ENCODE measurements at regions not wholly inside any gene's neighbourhood (a gene's known extent, or its start where the extent isn't known, plus 50 kb on each side); places are given as distances from the start of the nearest gene placed in this dataset.

DNA sequence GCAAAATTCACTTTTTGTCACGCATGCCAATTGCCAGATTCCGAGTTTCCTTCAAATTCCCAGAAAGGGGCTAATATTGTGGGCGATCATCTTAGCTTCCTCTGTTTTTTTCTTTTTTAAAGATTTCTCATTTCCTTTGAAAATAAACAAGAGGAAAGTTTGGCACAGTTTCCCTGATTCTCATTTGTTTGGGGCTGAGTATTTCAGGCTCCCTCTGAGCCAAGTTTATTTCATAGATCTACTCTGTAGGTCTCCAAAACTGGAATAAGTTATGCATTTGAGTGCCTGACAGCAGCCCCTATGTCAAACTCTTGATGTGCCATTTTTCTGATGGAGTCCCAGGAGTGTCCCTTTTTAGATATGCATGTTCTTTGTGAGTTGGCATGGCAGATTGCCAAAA lies 1297.2 kb upstream of the WWC1 start:
- ATAC-seq (ENCODE audit: low read depth) (no peak), DNase-seq (no peak)
- H3K27me3 Mint-ChIP-seq, result no peaks in the 10 kb centered on the region
- no peaks in the 10 kb centered on the region for H3K4me1 Mint-ChIP-seq
- no peaks in the 10 kb centered on the region for H3K36me3 Mint-ChIP-seq
- POLR2A ChIA-PET, result no interaction called here
- no peak overlapping the region for H3K27ac Mint-ChIP-seq
- no peak overlapping the region for H3K4me3 Mint-ChIP-seq
- H3K9me3 Mint-ChIP-seq, result peaks cover 6% of the 10 kb centered on the region

DNA sequence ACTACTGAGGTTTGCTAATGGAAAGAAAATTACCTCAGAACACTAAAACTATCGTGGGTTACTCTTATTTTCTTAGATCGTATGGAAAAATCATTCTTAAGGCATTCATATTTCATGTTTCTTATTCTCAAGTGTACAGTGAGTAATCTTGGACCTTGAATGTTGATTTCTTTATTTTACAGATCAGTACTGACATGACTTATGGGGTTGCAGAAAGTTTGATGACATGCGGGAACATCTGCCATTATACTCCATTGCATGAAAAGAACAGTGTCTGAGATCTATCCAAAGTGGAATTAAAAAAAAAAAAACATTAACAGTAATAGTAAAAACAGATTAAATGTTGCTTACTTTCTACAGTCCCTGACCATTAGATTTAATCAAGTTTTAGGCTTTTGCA lies 1290.2 kb upstream of the WWC1 start:
- Mint-ChIP-seq H3K27me3 (no peaks in the 10 kb centered on the region), H3K27ac (no peak overlapping the region), H3K36me3 (no peaks in the 10 kb centered on the region), H3K9me3 (peaks cover 6% of the 10 kb centered on the region), H3K4me1 (no peaks in the 10 kb centered on the region), H3K4me3 (no peak overlapping the region)
- ATAC-seq (ENCODE audit: low read depth), result no peak
- no peak for DNase-seq
- POLR2A ChIA-PET, result no interaction called here

DNA sequence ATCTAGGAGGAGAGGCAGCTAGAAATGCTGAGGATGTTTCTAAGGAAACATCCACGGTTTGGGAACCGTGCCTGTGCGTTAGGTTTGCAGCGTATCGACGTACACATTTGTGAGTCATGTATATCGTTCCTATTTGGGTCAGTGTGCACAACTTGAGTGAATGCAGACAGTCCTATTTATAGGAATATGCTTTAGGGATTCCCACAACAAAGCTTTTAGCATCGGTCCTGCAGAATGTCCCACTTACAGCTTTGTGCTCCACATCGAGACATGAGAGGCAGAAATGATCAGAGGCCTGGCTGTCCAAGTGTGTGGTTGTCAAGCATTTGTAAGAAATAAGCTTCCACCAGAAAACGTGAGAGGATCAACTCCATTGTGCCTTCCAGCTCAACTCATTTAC lies 1282.7 kb upstream of the WWC1 start:
- ATAC-seq (ENCODE audit: low read depth) (no peak), DNase-seq (no peak)
- Mint-ChIP-seq H3K4me1 (no peaks in the 10 kb centered on the region), H3K9me3 (no peaks in the 10 kb centered on the region), H3K36me3 (no peaks in the 10 kb centered on the region), H3K27ac (no peak overlapping the region), H3K27me3 (no peaks in the 10 kb centered on the region), H3K4me3 (no peak overlapping the region)
- POLR2A ChIA-PET, result no interaction called here

DNA sequence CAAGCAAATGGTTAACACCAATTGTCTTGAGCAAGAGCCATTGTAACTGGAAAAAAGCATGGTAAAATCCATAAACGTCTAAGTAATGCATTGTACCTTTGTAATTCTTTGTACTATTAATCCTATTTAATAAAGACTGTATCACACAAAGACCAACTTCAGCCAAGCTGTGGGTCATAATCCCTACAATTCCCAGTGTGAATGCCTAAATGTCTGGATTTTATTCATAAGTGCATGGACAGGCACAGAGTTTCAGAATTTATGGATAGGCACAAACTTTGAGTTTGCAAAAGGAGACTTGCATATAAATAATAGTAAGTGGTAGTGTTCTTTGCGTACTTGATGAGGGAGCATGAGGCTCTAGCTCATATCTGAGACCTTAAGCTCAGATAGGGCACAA lies 1280.2 kb upstream of the WWC1 start:
- no peak overlapping the region for H3K27ac Mint-ChIP-seq

DNA sequence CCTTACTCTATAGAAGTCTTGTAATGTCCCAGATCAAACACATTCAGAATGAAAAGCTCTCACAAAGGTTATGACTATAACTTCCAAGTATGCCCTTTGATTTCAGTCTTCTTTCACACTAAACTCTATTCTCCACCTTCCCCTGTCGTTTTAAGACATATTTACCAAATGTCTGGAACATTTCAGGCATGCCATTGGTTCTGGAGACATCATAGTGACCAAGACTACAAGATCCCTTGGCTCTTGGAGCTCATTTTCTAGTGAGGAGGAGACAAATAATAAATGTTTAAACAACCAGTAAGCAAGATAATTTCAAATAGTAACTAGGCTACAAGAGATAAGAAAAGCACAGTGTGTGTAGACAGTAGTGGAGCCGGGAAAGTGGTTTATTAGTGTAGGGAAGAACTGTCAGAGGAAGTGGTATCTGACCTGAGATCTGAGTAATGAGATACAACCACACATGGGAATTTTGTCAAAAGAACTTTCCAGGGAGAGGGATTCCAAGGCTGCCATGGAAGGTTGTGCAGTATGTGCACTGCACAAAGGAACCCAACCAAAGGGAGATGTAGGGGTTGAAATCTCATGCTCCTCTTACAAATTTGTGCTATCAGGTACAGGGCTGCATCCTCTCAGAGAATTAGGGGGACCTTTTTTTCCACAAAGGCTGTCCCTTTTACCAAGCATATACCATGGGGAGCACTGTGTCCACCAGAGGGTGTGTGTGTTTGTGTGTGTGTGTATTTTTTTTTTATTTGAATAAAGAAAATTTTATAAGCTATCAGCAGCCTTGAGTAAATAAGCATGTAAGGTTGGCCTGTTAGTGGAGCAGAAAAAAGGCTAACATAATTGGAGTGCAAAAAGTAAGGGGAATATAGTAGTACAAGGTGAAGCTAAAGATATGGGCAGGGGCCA lies 1279.1 kb upstream of the WWC1 start:
- ATAC-seq (ENCODE audit: low read depth) (no peak), DNase-seq (no peak)
- Mint-ChIP-seq H3K4me1 (no peaks in the 10 kb centered on the region), H3K27me3 (no peaks in the 10 kb centered on the region), H3K4me3 (no peak overlapping the region), H3K9me3 (no peaks in the 10 kb centered on the region), H3K27ac (no peak overlapping the region), H3K36me3 (no peaks in the 10 kb centered on the region)
- POLR2A ChIA-PET, result no interaction called here

More for the DNA sequence above, 1280.2 kb upstream of the WWC1 start:
- POLR2A ChIA-PET, result no interaction called here
- no peak for DNase-seq
- Mint-ChIP-seq H3K36me3 (no peaks in the 10 kb centered on the region), H3K9me3 (no peaks in the 10 kb centered on the region), H3K27me3 (no peaks in the 10 kb centered on the region), H3K4me3 (no peak overlapping the region), H3K4me1 (no peaks in the 10 kb centered on the region)
- no peak for ATAC-seq (ENCODE audit: low read depth)

DNA sequence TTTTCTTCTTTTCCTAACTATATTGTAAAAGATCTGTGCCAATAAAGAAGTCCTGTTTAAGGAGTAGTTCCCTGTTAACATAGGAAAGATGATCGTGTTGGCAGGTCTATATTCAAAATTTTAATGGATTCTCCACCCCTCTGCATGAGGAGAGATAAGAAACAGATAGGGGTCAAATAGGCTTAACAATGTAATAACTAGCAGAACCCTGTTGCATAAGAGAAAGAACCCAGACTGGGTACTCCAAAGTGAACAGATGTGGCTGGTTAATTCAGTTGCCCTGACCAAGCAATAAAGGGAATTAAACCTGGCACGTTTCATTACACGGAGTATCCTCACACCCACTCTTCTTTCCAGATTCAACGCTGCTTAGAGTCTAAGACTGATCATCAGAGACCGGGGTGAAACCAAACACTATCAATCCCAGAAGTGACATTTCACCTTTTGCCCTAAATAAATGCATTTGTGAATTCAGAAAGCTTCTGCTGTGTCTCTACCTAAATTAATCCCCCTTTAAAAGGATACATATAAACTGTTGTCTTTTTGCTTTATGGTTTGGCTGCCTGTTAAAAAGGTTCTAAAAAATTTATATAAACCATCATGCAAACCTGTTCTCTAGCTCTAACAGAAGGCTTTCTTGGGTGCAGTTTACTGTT lies 1276.9 kb upstream of the WWC1 start:
- Mint-ChIP-seq H3K36me3 (no peaks in the 10 kb centered on the region), H3K27me3 (no peaks in the 10 kb centered on the region), H3K9me3 (no peaks in the 10 kb centered on the region), H3K27ac (no peak overlapping the region), H3K4me3 (no peak overlapping the region), H3K4me1 (no peaks in the 10 kb centered on the region)
- DNase-seq (no peak), ATAC-seq (ENCODE audit: low read depth) (no peak)
- POLR2A ChIA-PET, result no interaction called here

DNA sequence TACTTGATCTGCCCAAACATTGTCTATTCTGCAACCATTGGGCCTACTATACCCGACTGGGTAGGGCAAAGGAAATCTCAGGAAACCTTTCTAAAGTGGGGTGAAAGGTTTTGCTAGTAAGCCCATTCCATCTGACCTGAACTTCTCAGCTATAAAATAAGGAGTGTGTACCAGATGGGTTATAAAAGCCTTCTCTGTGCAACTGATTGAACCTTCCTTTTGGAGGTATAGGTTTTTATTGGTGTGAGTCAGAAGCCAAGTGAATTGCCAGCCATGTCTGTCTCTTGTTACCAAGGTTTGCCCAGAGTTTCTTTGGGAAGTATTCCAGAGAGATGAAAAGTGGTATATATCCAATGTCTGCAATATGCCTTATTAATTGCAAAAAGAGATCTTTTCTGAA lies 1271.0 kb upstream of the WWC1 start:
- DNase-seq, result no peak
- H3K4me3 Mint-ChIP-seq, result no peak overlapping the region
- no peaks in the 10 kb centered on the region for H3K36me3 Mint-ChIP-seq
- H3K9me3 Mint-ChIP-seq, result no peaks in the 10 kb centered on the region
- no peaks in the 10 kb centered on the region for H3K4me1 Mint-ChIP-seq
- POLR2A ChIA-PET, result no interaction called here
- H3K27me3 Mint-ChIP-seq, result no peaks in the 10 kb centered on the region
- no peak overlapping the region for H3K27ac Mint-ChIP-seq
- ATAC-seq (ENCODE audit: low read depth), result no peak

DNA sequence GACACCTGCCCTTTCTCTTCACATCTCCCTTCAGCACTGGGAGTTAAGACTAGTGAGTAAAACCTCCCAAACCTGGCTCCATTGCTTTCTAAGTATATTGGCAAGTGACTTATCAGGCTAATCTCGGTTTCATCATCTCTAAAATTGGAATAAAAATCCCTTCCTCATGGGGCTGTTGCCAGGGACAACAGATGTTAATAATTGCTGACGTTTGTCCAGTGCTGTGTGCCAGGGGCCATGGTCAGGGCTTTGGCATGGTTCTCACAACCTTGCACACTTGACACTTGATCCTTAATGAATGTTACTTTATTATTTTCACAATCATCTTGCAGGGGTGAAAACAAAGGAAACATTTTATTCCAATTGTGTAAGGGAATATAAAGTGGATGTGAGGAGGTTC lies 1262.0 kb upstream of the WWC1 start:
- ATAC-seq (ENCODE audit: low read depth), result no peak
- H3K4me1 Mint-ChIP-seq, result no peaks in the 10 kb centered on the region

DNA sequence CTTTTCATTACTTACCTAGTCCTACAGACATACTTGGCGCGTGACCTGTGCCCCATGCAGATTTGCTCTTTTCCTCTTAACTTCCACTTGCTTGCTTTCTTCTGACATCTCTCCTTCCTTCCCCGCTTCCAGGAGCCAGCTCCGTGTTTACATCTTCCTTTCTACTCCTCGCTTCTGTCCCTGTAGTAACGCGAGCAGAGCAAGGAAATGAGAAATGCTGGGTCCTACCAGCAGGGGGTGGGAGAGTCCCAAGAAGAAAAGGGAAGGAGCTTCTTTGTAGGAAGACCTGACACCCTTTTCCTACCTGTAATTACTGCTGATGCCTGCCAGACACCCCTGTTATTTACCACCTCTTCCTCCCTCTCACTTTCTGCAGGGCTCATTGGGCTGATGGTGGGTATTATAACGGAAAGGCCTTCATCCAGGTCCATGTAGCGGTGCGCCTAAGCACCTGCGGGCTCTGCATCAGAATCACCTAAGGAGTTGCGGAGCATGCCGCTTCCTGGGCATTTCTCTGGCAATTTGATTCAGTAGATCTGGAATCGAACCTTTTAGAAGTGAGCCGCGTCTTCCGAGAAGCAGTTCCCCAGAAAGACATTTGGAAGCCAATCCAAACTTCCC lies 1260.8 kb upstream of the WWC1 start:
- DNase-seq, result no peak
- no peak for ATAC-seq (ENCODE audit: low read depth)
- H3K36me3 Mint-ChIP-seq, result no peaks in the 10 kb centered on the region
- POLR2A ChIA-PET, result no interaction called here
- H3K9me3 Mint-ChIP-seq, result no peaks in the 10 kb centered on the region
- H3K4me1 Mint-ChIP-seq, result no peaks in the 10 kb centered on the region
- H3K27me3 Mint-ChIP-seq, result no peaks in the 10 kb centered on the region
- no peak overlapping the region for H3K27ac Mint-ChIP-seq
- H3K4me3 Mint-ChIP-seq, result no peak overlapping the region

More for the DNA sequence above, 1262.0 kb upstream of the WWC1 start:
- Mint-ChIP-seq H3K27ac (no peak overlapping the region), H3K9me3 (no peaks in the 10 kb centered on the region), H3K36me3 (no peaks in the 10 kb centered on the region), H3K4me3 (no peak overlapping the region), H3K27me3 (no peaks in the 10 kb centered on the region)
- POLR2A ChIA-PET, result no interaction called here
- DNase-seq, result no peak

DNA sequence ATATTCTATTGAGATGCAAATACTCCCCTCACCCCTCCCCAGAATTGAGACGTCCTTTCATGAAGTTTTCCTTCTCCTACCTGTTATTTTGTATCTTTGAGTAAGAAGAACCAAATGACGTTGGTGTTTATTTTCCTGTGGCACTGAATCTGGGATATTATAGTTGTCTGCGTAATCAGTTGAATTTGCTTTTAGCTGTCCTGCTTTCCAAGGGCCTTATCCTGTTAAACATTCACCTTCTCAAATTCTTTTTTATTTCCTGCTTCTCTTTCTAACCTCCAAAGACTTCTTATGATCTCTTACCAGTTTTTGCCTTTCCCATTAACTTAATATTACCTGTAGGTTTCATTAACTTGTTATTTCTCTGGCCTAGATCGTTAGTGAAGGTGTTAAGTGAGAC lies 1254.9 kb upstream of the WWC1 start:
- no peak for ATAC-seq (ENCODE audit: low read depth)
- POLR2A ChIA-PET, result no interaction called here
- H3K27me3 Mint-ChIP-seq, result no peaks in the 10 kb centered on the region

DNA sequence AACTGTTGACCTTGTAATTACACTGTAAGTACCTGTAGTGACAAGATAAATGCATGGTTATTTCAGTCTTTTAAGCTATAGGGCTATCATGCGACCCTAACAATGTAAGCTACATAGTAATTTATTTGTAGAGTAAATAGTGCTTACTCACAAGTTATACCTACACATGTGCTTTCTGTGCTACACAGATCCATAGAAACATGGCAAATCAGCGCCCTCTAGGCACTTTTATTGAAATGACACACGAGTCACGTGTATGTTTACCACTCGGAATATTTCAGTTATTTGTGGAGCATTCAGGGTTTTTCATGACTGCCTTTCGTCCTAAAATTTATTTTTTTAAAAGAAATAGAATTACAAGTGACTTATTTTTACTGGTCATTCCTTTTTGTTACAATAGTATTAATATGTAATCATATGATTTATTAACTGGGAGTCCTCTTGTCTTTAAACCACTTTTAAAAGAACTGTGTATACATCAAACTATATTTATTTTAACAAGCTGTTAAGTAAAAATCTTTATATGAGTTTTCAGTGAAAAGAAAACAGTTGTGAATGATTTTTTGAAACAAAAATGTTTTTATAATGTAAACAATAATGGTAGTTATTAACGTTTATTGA lies 1242.3 kb upstream of the WWC1 start:
- Mint-ChIP-seq H3K4me1 (no peaks in the 10 kb centered on the region), H3K27ac (no peak overlapping the region), H3K27me3 (no peaks in the 10 kb centered on the region), H3K36me3 (no peaks in the 10 kb centered on the region), H3K9me3 (no peaks in the 10 kb centered on the region), H3K4me3 (no peak overlapping the region)
- POLR2A ChIA-PET, result no interaction called here
- no peak for ATAC-seq (ENCODE audit: low read depth)
- no peak for DNase-seq

More for the DNA sequence above, 1254.9 kb upstream of the WWC1 start:
- H3K9me3 Mint-ChIP-seq, result peaks cover 1% of the 10 kb centered on the region
- no peaks in the 10 kb centered on the region for H3K4me1 Mint-ChIP-seq
- no peak overlapping the region for H3K4me3 Mint-ChIP-seq
- H3K36me3 Mint-ChIP-seq, result no peaks in the 10 kb centered on the region
- no peak for DNase-seq
- H3K27ac Mint-ChIP-seq, result no peak overlapping the region

DNA sequence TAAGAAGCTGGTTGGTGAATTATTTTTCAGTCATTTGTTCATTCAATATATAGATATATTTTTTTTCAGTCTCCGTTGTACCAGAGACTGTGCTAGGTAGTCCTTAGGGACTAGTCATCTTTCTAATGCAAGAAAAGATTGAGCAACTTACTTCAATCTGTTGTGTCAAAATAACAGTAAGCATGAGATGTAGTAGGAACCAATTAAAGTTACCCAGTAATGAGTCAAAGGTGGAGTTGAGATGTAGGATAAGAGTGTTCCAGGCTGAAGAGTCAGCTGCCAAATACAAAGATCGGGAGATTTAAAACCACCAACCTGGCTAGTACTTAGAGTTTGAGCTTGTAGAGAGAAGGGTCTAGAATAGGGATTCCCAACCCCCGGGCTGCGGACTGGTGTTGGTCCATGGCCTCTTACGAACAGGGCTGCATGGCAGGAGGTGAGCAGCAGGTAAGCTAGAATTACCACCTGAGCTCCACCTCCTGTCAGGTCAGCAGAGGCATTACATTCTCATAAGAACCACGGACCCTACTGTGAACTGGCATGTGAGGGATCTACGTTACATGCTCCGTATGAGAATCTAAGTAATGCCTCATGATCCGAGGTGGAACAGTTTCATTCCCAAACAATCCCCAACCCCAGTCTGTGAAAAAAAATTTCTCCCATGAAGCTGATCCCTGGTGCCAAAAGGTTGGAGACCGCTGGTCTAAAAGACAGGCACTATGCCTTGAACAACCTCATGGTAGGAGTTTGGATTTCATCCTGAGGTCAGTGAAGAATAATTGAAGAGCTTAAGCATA lies 1241.5 kb upstream of the WWC1 start:
- Mint-ChIP-seq H3K27me3 (no peaks in the 10 kb centered on the region), H3K9me3 (no peaks in the 10 kb centered on the region), H3K36me3 (no peaks in the 10 kb centered on the region), H3K4me1 (no peaks in the 10 kb centered on the region), H3K4me3 (no peak overlapping the region), H3K27ac (no peak overlapping the region)
- POLR2A ChIA-PET, result no interaction called here
- ATAC-seq (ENCODE audit: low read depth), result no peak
- DNase-seq, result no peak

Measured in activated naive CD8-positive, alpha-beta T cell treated with anti-CD3 and anti-CD28 coated beads, Interleukin-2, amount 10 ng/mL, durations not matched to agents 7 days and 5 days (primary cell).